Activated B cell treated with CpG ODN at 0.5 μM for 24 hours (primary cell): ENCODE measurements at regions not wholly inside any gene's neighbourhood (a gene's known extent, or its start where the extent isn't known, plus 50 kb on each side); places are given as distances from the start of the nearest gene placed in this dataset.

Experiments used
- ATAC-seq: fragments of 200-7000 bp; cut with Tn5 transposase; one replicate; pipeline ENCODE4 v1.10.0; 2021; ENCODE audit warnings: low read depth, mild to moderate bottlenecking, moderate library complexity
- CTCF ChIA-PET: fragments of 350-600 bp; sonication (Branson Sonifier 250); formaldehyde crosslinking; loops from one replicate; lab custom pipeline; 2021; ENCODE audit warnings: antibody characterized with exemption; lab: Charles Lee
- POLR2A ChIA-PET: fragments of 350-600 bp; sonication (Branson Sonifier 250); formaldehyde crosslinking; loops from one replicate; lab custom pipeline; 2021; ENCODE audit warnings: antibody characterized with exemption; lab: Charles Lee
- DNase-seq: peaks from one replicate; pipeline ENCODE4 v3.0.0; 2022
- H3K27ac Mint-ChIP-seq: one replicate; pipeline ENCODE4 v1.8.0; 2020; ENCODE audit warnings: mixed read lengths
- H3K27me3 Mint-ChIP-seq: one replicate; pipeline ENCODE4 v1.8.0; 2021; ENCODE audit warnings: mixed read lengths
- H3K36me3 Mint-ChIP-seq: one replicate; pipeline ENCODE4 v1.8.0; 2021; ENCODE audit warnings: low read depth, mixed read lengths
- H3K4me1 Mint-ChIP-seq: one replicate; pipeline ENCODE4 v1.8.0; 2021; ENCODE audit warnings: mixed read lengths
- H3K4me3 Mint-ChIP-seq: one replicate; pipeline ENCODE4 v1.8.0; 2020; ENCODE audit warnings: mild to moderate bottlenecking, mixed read lengths
- H3K9me3 Mint-ChIP-seq: one replicate; pipeline ENCODE4 v1.8.0; 2020; ENCODE audit warnings: mixed read lengths
- CTCF ChIP-seq: fragments of 200-600 bp; IDR thresholded peaks from one replicate; pipeline ENCODE4 v1.8.0; 2022; ENCODE audit warnings: antibody characterized with exemption, mild to moderate bottlenecking
- intact Hi-C: fragments of 100-400 bp; cut with micrococcal nuclease; formaldehyde crosslinking; loops from one replicate; pipeline ENCODE4 v1.15.1; 2024

- intact Hi-C loops = no loop called here
- ATAC-seq (no peak), DNase-seq (no peak)
- no peak for TF ChIP-seq CTCF
- no peaks in the 10 kb centered on the region for H3K36me3 Mint-ChIP-seq
- H3K4me1 Mint-ChIP-seq = no peaks in the 10 kb centered on the region
- ChIA-PET CTCF (no interaction called here), POLR2A (no interaction called here)
- no peaks in the 10 kb centered on the region for H3K9me3 Mint-ChIP-seq
- no peak overlapping the region for H3K4me3 Mint-ChIP-seq
- peaks cover 16% of the 10 kb centered on the region for H3K27me3 Mint-ChIP-seq
- no peak overlapping the region for H3K27ac Mint-ChIP-seq
These were observed 253.8 kb upstream of the PLXNA2 start for GRCh38 chr1:208497866-208498541.

- DNase-seq (no peak), ATAC-seq (no peak)
- intact Hi-C loops = no loop called here
- CTCF ChIA-PET = no interaction called here
- Mint-ChIP-seq H3K4me3 (no peak overlapping the region), H3K27ac (no peak overlapping the region), H3K27me3 (peaks cover 14% of the 10 kb centered on the region), H3K9me3 (no peaks in the 10 kb centered on the region), H3K4me1 (no peaks in the 10 kb centered on the region), H3K36me3 (no peaks in the 10 kb centered on the region)
- POLR2A ChIA-PET = no interaction called here
- TF ChIP-seq CTCF = no peak
These were observed 254.8 kb upstream of the PLXNA2 start for GRCh38 chr1:208499026-208499425.

- DNase-seq = no peak
- Mint-ChIP-seq H3K36me3 (no peaks in the 10 kb centered on the region), H3K27ac (no peak overlapping the region), H3K27me3 (peaks cover 13% of the 10 kb centered on the region), H3K9me3 (no peaks in the 10 kb centered on the region), H3K4me1 (no peaks in the 10 kb centered on the region), H3K4me3 (no peak overlapping the region)
- POLR2A ChIA-PET = no interaction called here
- ATAC-seq = no peak
- intact Hi-C loops = no loop called here
- CTCF ChIA-PET = no interaction called here
- no peak for TF ChIP-seq CTCF
These were observed 255.4 kb upstream of the PLXNA2 start for GRCh38 chr1:208499601-208500000.

GRCh38 chr1:208500375-208500774 lies 256.2 kb upstream of the PLXNA2 start:
- H3K36me3 Mint-ChIP-seq = no peaks in the 10 kb centered on the region
- no peaks in the 10 kb centered on the region for H3K4me1 Mint-ChIP-seq
- H3K4me3 Mint-ChIP-seq = no peak overlapping the region
- ChIA-PET CTCF (no interaction called here), POLR2A (no interaction called here)
- no peak for ATAC-seq
- H3K27me3 Mint-ChIP-seq = peaks cover 10% of the 10 kb centered on the region
- no peak for TF ChIP-seq CTCF
- DNase-seq = no peak
- H3K9me3 Mint-ChIP-seq = no peaks in the 10 kb centered on the region
- no peak overlapping the region for H3K27ac Mint-ChIP-seq
- intact Hi-C loops = no loop called here

GRCh38 chr1:208501542-208501941 lies 257.4 kb upstream of the PLXNA2 start:
- H3K4me3 Mint-ChIP-seq = no peak overlapping the region
- CTCF ChIA-PET = no interaction called here
- no peak overlapping the region for H3K27ac Mint-ChIP-seq
- no peak for TF ChIP-seq CTCF
- H3K9me3 Mint-ChIP-seq = no peaks in the 10 kb centered on the region
- POLR2A ChIA-PET = no interaction called here
- no peaks in the 10 kb centered on the region for H3K36me3 Mint-ChIP-seq
- H3K4me1 Mint-ChIP-seq = no peaks in the 10 kb centered on the region
- DNase-seq (no peak), ATAC-seq (no peak)
- H3K27me3 Mint-ChIP-seq = peaks cover 8% of the 10 kb centered on the region
- intact Hi-C loops = no loop called here
